IPS-NIHi7 (cell line): ENCODE measurements at regions not wholly inside any gene's neighbourhood (a gene's known extent, or its start where the extent isn't known, plus 50 kb on each side); places are given as distances from the start of the nearest gene placed in this dataset.
"Not testable (repeated sequence)": the region's sequence is repeated elsewhere in the genome, so short reads cannot be mapped to it uniquely, and the experiment has no call there.

ENCODE experiments used
- DNase-seq: peaks from one replicate; pipeline ENCODE4 v3.0.0; 2012; ENCODE audit warnings: mixed read lengths; ENCODE audit errors: extremely low spot score

DNA sequence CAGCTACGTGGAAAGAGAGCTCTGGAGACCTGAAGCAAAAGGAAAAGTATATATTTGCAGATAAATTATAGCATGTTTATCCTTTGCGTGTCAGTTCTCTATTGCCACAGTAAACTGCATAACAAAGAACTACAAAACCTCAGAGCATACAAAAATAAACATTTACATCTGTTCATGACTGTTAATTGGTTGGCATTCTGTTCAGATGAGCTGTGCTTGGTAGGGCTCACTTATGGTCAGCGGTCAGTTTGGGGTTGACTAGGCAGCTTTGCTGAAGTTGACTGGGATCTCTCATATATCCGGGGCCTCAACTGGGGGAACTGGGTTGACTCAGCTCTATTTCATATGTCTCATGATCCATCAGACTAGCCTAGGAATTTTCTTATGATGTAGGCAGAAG, 257.7 kb downstream of the TLE1 start:
- DNase-seq = no peak

DNA sequence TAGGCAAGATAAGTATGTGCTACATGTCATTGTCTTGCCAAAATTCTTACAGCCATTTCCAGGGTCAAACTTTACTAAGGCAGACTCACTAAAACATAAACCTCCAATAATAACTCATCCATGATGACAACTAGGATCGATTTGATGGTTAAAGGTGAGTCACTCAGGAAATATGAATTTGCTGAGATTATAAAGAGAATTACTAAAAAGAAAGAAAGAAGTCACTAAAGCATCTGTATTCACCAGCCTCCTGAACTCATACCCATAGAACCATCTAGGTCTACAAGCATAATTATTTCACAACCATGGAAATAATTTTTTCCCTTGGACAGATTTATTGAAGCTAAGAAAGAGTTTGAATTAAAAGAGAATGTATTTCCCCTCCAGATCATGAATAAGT, 258.6 kb downstream of the TLE1 start:
- DNase-seq = no peak

DNA sequence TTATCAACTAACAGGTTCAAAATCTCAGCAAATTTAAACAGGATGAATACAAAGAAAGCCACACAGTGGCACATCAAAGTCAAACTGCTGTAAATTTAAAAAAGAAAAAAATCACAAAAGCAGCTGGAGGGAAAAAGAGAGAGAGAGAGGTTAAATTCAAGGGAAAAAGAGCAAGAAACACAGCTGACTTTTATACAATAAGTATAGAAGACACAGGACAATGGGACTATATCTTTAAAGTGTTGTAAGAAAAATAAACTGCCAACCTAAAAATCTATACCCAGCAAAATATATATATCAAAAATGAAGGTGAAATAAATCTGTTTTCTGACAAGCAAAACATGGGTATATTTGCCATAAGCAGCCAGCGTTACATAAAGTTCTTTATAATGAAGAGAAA, 261.5 kb downstream of the TLE1 start:
- no peak for DNase-seq

DNA sequence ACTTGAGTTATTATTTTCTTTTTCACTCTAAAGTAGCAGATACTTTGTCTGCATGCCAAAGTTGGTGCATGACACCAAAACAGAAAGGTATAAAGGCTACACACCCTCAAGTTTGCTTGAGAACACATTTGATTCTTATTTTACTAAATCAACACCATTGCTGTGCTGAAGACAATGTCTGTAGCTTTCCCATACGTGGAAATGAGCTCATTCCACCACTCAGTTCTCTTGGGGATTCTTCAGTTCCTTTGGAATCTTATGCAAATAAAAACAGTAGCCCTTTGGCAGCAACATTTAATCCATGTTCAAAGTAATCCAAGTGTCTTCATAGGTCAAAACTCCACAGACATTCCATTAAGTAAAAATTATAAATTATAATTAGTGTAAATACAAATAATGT, 264.9 kb downstream of the TLE1 start:
- DNase-seq = no peak

DNA sequence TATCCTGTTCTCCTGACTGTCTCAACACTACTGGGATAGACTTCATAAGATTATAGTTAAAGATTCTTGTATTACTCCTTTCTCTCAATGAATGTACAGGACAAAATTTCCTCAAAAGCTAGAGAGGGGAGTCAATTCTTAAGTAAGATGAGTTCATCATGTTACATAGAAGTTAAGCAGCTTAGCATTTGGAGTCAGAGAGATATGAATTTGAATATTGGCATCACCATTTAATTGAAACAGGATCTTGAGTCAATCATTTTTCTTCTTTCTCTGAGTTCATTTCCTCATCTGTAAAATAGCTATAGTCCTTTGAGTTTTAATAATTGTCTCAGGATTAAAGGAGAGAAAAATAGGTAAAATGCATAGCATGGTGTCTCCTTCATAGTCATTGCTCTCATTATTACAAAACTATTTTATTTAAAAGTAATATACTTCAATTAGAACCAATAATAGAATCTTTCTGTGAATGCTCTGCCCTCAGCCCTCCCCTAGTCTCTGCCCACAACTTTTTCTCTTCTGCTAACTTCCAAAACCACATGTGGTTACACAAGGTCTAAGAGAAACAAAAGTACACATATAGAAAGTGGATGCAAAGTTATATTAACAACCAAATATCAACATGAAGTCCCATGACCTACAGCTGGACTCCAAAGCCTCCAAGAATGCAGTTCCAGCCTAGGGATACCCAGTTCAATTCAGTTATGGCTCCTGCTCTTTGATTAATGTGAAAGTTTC, 265.6 kb downstream of the TLE1 start:
- DNase-seq = no peak

DNA sequence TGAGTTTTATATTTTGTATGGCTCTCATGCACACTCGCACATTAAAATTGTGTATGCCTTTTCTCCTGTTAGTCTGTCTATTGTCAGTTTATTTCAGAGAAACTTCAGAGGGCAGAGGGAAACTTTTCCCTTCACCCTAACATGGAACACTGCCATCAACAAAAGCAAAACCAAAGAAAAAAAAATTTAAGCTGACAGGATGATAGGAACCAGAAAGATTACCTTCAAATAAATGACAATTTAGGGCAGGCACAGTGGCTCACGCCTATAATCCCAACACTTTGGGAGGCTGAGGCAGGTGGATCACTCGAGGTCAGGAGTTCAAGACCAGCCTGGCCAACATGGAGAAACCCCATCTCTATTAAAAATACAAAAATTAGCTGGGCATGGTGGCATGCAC, 268.3 kb downstream of the TLE1 start:
- not testable (repeated sequence) for DNase-seq

DNA sequence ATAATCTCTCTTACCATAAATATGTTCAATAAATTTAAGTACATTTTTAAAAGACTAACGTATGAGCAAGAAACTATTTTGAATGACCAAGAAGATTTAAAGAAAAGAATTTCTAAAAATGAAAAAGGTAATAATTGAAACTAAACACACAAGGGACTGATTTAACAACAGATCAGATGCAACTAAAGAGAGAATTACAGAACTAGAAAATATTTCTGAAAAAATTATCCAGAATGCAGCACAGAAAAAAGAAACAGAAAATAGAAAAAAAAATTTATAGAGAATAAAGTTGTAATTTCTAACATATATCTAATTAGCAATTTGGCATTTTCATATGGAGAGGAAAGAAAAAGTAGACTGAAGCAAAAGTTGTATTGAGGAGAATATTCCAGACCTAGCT, 269.3 kb downstream of the TLE1 start:
- no peak for DNase-seq

DNA sequence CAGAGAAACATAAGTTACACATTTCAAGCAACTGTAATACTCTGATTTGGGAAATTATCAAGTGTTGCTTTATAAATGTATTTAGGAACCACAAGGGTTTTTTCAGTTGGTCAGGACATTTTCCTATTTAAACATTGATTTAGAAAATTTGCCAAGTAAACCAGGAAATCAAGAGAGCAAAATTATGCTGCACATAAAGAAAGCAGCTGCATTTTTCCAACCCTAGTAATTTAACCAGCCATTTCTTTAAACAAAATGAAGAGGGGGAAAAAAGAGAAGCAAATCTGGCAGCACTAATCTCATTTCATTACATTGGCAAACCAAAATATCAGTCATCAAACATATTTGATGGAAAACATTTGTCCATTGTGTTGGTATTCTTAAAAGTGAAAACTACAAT, 271.4 kb downstream of the TLE1 start:
- no peak for DNase-seq

DNA sequence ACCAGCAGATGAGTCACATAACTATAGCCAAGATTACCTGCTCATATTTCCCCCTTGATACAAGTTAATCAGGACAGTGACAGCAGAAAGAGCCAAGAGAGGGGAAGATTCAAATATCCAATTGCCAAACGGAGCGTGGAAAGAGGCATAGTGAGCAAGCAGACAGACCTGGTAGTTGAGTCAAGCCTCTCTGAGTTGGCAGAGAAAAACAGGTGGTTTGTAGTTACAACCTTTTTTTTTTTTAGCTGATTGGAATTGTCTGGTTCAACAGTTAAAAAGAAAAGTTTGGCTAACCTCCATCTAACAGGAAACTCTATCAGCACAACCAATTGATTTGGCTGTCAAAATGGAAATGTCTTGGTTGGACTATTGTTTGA, 272.1 kb downstream of the TLE1 start:
- DNase-seq = no peak

DNA sequence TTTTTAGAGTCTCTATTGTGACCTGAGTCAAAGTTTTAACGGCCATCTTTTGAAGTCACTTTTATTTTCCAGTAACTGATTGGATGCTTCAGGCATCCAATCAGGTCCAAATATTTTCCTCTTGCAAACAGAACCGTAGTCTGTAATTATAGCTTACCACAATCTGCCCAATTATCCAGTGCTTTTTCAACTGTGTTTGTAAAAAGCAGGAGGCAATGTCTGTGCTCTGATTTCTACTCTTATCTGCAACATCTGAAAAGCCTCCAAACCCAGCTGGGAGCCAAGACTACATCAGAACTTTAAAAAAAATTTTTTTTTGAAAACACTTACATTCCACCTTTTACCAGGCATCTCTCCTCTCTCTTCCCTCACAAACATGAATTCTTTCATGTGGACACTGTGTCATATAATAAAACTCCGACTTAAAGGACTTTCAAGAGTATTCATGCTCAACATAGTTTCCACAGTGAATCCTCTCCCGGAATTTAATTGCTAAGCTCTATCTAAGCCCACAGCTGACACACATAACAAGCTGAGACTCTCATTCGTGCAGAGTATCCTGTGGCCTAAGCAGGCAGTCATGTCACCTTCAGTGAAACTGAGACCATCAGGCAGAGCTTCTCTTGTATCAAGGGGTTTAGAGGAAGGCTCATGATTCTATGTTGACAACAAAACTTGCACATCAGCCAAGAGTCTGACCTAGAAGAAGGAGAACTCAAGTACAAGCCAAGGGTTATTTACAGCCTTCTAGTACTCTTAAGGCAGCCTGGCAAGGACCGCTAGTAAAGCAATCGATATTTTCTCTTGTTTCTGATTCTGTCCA, 272.7 kb downstream of the TLE1 start:
- no peak for DNase-seq

DNA sequence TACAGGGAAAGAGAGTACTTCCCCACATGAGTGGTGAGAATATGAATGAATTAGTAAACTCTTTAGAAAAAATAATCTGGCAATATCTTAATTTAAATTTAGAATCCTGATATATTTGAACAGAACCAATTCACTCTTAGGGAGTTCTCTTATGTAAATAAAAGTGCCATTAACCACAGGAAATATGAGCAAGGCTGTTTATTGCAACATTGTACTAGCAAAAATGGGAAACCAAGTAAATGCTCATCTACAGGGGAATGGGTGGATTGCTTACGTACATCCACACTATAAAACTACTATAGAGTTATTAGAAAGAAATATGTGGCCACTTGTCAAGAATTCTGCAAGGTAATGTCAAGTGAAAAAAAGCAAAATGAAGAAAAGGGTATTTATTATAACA, 274.5 kb downstream of the TLE1 start:
- no peak for DNase-seq

DNA sequence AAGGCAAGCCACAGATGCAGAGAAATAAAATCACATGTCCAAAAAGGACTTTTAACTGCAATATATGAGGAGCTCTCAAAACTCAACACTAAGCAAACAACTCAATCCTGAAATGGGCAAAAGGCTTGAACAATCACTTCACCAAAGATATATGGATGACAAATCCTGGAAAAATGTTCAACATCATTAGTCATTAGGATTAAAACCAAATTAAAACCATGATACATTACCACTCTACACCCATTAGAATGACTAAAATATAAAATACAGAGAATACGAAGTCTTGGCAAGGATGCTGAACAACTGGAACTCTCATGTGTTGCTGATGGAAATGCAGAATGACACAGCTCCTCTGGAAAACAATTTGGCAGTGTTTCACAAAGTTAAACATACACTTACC, 277.4 kb downstream of the TLE1 start:
- no peak for DNase-seq

DNA sequence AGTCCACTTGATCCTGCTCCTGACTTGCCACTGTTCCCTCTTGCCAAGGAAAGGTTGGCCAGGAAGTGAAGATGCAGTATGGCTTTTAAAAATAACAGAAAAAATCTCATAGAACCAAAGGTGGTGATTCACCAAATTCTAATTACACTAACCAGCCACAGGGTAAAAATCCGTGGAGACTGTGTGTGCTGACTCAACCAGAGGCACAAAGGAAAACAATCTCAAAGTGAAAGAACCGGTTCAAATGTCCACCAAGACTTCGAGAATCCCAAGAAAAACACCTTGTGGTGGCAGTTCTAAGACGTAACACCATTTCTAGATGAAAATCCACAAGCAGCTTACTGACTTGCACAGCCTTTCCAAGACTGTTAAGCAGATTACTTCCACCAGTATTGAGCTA, 279.1 kb downstream of the TLE1 start:
- no peak for DNase-seq

DNA sequence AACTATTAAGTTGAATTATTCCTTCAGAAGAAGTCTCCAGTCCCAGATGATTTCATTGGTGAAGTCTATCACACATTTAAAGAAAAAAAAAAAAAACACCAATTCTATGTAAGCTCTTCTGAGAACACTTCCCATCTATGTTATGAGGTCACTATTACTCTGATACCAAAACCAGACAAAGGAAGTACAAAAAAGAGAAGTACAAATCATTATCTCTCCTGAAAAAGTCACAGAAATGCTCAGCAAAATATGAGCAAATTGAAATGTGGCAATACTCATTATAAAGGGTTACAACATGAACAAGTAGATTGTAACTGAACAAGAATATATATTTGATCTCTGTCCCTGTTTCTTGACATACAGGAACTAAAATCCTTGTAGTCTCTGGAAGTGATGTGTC, 280.4 kb downstream of the TLE1 start:
- no peak for DNase-seq

DNA sequence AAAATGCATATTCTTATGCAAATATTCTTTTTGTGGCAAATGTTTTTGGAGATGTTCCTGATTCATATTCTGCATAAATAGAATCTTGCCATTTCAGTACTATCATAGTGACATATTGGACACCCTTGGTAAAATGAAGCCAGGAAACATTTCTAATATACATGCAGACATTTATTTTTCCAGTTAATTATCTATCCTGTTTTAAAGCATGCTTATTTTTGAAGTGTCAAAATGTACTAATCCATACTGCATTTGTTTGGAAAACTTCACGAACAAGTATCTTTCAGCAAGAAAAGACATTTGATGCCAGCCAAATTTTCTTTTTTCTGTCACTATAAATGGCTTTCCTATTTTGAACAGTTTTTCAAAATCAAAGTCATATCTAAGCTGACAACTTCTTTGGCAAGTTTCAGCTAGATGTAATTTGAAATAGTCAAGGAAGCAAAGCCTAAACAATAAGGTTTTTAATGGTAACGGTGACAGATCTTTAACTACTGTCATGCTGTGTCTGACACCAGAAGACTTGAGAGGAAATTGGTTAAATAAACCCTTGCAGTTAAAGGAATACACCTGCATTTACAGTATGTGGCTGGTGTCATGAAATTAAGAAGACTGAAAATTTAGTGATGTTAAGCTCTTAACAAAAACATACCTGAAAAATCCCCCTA, 284.3 kb downstream of the TLE1 start:
- DNase-seq = no peak

DNA sequence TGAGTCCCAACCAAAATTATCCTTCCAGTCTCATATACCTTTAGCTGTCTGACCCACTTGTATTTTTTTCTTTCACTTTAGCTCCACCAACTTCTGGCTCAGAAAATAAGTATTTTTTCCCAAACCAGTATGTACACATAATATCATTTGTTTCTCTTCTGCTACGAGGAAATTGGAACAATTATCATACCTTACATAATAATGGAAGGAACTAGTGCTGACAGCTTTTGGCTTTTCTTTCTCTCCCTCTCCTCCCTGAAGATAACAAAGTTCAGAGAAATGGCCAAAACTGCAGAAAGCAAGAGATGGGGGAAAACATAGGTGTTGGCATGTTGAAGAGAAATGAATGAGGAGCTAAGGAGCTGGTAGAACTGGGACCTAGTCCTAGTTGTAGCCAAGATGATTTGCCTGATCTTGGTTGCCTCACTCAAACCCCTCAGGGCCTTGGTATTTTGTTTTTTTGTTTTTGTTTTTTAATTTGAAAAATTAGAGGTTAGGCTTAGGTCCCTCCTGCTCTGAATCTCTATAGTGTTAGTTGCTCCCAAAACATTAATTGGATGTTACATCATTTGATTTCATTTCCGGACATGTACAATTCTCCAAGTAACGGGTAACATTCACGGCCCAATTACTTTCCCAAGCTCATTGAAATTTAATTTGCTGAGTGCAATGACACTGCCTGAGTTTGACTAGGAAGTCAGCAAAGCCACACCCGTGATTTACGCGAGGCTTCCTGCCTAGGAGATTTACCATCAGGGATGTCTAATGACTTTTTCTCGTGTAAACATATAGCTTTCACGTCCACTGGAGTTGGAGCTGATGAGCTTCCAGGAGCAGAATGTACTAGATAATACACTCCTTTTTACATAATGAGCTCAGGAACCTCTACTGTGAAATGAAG, 291.6 kb downstream of the TLE1 start:
- DNase-seq = no peak

DNA sequence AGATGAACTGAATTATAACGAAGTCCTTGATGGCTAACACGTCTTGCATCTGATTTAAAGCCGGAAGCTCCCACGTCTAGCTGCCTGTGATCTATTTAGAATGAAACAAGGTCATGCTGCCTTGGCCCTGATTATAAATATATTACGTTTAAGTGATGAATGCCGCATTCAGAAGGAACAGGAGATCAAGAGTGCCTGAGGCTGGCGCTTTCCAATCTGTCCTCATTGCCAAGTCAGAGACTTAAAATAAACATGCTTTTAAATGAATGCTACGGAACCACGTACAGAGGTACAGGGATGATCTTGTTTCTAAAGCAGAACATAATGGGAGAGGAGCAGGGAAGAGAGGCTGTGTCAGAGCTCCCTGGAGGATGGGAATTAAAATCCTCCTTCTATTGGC, 292.8 kb downstream of the TLE1 start:
- DNase-seq = no peak

DNA sequence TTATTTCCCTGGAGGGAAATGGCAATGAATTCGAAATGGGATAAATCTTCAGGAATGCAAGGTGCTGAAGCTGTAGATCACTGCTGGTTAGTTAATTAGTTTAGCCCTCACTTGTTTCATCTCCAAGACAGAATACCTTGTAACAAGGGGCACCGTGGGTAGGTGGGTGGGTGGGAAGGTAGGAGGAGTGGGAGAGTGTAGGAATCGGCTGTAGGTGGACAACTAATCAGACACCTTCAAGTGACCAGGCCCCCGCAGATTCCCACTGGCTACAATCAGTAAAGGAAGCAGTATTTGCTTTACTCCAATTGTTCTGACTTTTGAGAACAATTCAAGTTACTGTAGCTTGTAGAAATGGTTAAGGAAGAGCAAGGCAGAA, 293.7 kb downstream of the TLE1 start:
- no peak for DNase-seq

DNA sequence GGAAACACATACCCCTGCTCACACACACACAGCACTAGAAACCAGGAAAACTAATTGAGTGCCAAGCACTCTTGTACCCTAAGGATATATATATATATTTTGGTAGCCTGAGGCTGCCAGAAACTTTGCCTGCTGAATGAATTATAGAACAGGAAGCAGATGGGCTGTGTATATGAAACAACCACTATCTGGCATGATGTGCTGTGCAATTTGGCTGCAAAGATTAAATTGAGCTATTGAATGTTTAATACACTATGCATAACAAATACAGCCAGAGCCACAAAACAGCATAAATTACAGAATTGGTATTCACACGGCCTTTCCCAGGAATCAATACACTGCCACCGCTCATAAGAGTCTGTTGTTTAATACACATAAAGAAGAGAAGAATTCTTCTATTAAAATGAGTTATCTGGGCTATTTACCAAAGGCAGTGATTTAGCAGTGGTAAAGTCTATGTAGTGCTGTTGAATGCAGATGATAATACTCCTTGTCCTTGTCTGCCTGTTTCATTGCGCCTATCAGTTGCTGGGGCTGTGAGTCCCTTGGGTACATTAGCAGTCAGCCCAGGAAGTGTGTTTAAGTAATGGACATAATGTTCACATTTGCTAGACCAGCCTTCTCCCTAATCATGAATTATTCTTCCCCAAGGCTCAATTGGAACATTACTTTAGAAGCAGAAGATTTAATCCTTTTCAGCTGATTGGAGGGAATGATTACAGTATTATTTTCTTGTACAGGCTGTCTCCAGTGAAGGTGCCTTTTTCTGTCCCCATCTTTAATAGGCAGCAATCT, 294.3 kb downstream of the TLE1 start:
- DNase-seq = no peak

DNA sequence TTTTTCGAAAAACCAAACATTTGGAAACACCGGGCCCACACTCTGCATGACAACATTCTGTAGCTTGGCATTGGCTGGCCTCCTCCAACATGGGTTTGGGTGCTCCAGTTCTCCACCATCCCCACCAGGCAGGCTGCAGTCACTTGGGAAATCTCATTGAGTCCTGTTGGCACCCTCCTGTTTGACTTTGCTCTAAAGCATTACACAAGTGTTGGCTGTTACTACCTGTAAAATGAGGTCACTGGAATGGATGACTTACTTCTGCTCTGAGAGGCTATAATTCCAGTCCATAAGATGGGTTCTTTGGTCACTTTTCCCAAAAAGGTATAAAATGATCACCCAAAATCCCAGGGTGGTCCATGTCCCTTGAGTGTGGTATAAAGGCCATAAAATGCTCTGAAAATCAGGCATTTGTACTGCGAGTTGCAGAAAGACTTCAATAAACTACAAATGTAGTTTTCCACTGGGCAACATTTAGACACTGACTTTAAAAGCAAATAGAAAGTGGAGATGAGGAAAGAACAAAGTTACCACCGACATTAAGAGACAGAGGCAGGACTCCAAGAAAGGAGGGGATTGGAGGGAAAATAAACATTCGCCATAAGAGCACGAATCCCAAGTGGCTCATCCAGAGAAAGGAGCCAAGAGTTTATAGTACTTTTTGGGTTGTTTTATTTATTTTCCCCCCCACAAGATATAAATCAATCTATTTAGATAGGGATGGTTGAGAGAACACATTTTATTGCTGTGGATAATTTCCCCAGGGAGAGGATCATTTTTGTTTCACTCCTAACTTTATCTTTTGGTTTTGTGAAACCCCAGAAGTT, 295.1 kb downstream of the TLE1 start:
- no peak for DNase-seq
